ENCODE measurements at regions not wholly inside any gene's neighbourhood (a gene's known extent, or its start where the extent isn't known, plus 50 kb on each side); places are given as distances from the start of the nearest gene placed in this dataset.

DNA sequence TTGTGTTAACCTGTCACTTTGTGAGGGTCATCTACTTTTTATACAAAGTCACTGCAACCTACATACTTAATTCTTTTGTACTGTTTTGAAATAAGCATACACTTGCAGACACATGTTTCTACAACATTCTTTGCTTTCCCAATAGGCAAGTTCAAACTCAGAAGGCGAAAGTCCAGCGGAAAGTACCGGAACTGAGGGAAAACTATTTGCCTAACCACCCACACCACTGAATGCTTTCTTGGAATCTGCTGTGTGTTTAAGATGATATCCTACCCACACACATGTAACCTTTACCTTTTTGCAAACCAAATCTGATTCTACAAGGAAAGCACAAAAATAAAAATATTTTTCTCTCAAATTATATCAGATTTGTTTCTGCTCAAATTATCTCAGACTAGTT lies 139.4 kb upstream of the AGR3 start:
- no peak overlapping the region for H3K9ac ChIP-seq (ENCODE audit: low read length)
- no peaks in the 10 kb centered on the region for H3K79me2 ChIP-seq (ENCODE audit: insufficient read depth, low read length)
- no peak overlapping the region for H3K4me3 ChIP-seq (ENCODE audit: insufficient read depth, low read length, poor library complexity, severe bottlenecking)
- H3K9me2 ChIP-seq (replicated peaks; ENCODE audit: insufficient read depth, low read length) = no peaks in the 10 kb centered on the region
- no peaks in the 10 kb centered on the region for H3F3A ChIP-seq (ENCODE audit: insufficient read depth)
- H3K27ac ChIP-seq (ENCODE audit: low read depth, low read length) = no peak overlapping the region
- H3K4me2 ChIP-seq (ENCODE audit: low read depth, low read length, poor library complexity, severe bottlenecking) = no peak overlapping the region
- H2AFZ ChIP-seq (ENCODE audit: low read depth, low read length, severe bottlenecking) = no peak overlapping the region
- TF ChIP-seq, protein P1, sequence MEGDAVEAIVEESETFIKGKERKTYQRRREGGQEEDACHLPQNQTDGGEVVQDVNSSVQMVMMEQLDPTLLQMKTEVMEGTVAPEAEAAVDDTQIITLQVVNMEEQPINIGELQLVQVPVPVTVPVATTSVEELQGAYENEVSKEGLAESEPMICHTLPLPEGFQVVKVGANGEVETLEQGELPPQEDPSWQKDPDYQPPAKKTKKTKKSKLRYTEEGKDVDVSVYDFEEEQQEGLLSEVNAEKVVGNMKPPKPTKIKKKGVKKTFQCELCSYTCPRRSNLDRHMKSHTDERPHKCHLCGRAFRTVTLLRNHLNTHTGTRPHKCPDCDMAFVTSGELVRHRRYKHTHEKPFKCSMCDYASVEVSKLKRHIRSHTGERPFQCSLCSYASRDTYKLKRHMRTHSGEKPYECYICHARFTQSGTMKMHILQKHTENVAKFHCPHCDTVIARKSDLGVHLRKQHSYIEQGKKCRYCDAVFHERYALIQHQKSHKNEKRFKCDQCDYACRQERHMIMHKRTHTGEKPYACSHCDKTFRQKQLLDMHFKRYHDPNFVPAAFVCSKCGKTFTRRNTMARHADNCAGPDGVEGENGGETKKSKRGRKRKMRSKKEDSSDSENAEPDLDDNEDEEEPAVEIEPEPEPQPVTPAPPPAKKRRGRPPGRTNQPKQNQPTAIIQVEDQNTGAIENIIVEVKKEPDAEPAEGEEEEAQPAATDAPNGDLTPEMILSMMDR (IDR thresholded peaks at IDR 0.05; ENCODE audit: insufficient read depth, low read length, poor library complexity, severe bottlenecking) = no peak
- no peak for TF ChIP-seq EZH2phosphoT487 (conservative IDR thresholded peaks at IDR 0.05; ENCODE audit: low read length)
- no peaks in the 10 kb centered on the region for H3K9me3 ChIP-seq (ENCODE audit: insufficient read depth, low read length)
- H3K27me3 ChIP-seq (ENCODE audit: low read length) = no peaks in the 10 kb centered on the region
- H4K20me1 ChIP-seq (ENCODE audit: low read depth, low read length) = no peaks in the 10 kb centered on the region
- no peaks in the 10 kb centered on the region for H3K36me3 ChIP-seq (ENCODE audit: low read length)

DNA sequence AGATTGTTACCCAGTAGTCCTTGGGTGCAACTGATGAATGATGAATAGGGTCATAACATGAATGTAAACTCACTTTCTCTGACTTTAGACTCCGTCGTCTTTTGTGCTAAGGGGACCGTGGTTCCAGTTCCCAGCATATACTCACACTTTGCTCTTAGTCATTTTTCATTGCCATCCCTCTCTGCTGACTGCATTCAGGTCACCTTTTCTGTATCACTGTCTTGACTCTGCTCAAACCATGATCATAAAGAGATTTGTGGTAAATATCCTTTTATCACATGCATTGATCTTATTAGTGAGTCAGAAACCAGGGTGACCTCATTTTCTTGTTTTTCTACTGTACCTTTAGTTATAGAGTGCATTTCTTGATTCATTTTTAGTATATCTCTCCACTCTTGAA lies 141.1 kb upstream of the AGR3 start:
- Histone ChIP-seq H3K9me3 (ENCODE audit: insufficient read depth, low read length) (no peaks in the 10 kb centered on the region), H3K27ac (ENCODE audit: low read depth, low read length) (no peak overlapping the region), H3K27me3 (ENCODE audit: low read length) (no peaks in the 10 kb centered on the region), H3K36me3 (ENCODE audit: low read length) (no peaks in the 10 kb centered on the region), H3K4me2 (ENCODE audit: low read depth, low read length, poor library complexity, severe bottlenecking) (no peak overlapping the region), H3K9ac (ENCODE audit: low read length) (no peak overlapping the region), H3K4me3 (ENCODE audit: insufficient read depth, low read length, poor library complexity, severe bottlenecking) (no peak overlapping the region), H2AFZ (ENCODE audit: low read depth, low read length, severe bottlenecking) (no peak overlapping the region), H3K79me2 (ENCODE audit: insufficient read depth, low read length) (no peaks in the 10 kb centered on the region), H3F3A (ENCODE audit: insufficient read depth) (no peaks in the 10 kb centered on the region), H3K9me2 (replicated peaks; ENCODE audit: insufficient read depth, low read length) (no peaks in the 10 kb centered on the region), H4K20me1 (ENCODE audit: low read depth, low read length) (no peaks in the 10 kb centered on the region)
- TF ChIP-seq EZH2phosphoT487 (conservative IDR thresholded peaks at IDR 0.05; ENCODE audit: low read length) = no peak
- TF ChIP-seq, protein P1 (IDR thresholded peaks at IDR 0.05; ENCODE audit: insufficient read depth, low read length, poor library complexity, severe bottlenecking) = no peak

DNA sequence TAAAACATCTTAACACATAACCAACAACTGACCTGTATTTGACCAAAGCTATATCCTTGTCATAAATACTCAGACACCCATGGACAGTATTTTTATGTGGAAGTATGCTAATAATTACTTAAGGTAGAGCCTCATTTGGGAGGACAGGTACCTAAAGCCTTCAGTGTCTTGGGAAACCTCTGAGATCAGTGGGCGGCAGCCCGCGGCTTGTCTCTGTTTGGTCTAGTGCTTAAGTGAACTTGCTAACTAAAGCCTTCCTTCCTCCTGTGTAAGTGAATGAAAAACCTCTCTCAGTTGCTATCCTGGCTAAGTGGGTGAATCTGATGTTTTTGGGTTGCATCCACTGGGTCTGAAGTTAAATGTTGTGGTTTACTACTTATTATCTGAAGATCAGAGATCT lies 144.5 kb upstream of the AGR3 start:
- Histone ChIP-seq H3F3A (ENCODE audit: insufficient read depth) (no peaks in the 10 kb centered on the region), H3K27me3 (ENCODE audit: low read length) (no peaks in the 10 kb centered on the region), H3K9me2 (replicated peaks; ENCODE audit: insufficient read depth, low read length) (no peaks in the 10 kb centered on the region), H3K9me3 (ENCODE audit: insufficient read depth, low read length) (no peaks in the 10 kb centered on the region), H3K79me2 (ENCODE audit: insufficient read depth, low read length) (no peaks in the 10 kb centered on the region), H3K27ac (ENCODE audit: low read depth, low read length) (no peak overlapping the region), H4K20me1 (ENCODE audit: low read depth, low read length) (no peaks in the 10 kb centered on the region), H3K9ac (ENCODE audit: low read length) (no peak overlapping the region), H2AFZ (ENCODE audit: low read depth, low read length, severe bottlenecking) (no peak overlapping the region), H3K4me3 (ENCODE audit: insufficient read depth, low read length, poor library complexity, severe bottlenecking) (no peak overlapping the region), H3K36me3 (ENCODE audit: low read length) (no peaks in the 10 kb centered on the region), H3K4me2 (ENCODE audit: low read depth, low read length, poor library complexity, severe bottlenecking) (no peak overlapping the region)
- TF ChIP-seq, protein P1 (IDR thresholded peaks at IDR 0.05; ENCODE audit: insufficient read depth, low read length, poor library complexity, severe bottlenecking) = no peak
- no peak for TF ChIP-seq EZH2phosphoT487 (conservative IDR thresholded peaks at IDR 0.05; ENCODE audit: low read length)
